GM19240 (cell line): ENCODE measurements at regions not wholly inside any gene's neighbourhood (a gene's known extent, or its start where the extent isn't known, plus 50 kb on each side); places are given as distances from the start of the nearest gene placed in this dataset.

Experiments
- DNase-seq: peaks from one replicate; pipeline ENCODE4 v3.0.0; 2011; ENCODE audit warnings: low spot score; ENCODE audit not compliant: insufficient read length

GRCh38 chr5:54689411-54690251, 172.1 kb downstream of the SNX18 start:
- no peak for DNase-seq

GRCh38 chr5:54680998-54681397, 163.4 kb downstream of the SNX18 start:
- DNase-seq, result no peak

- DNase-seq, result no peak
Measured at GRCh38 chr5:54679686-54680085, 162.1 kb downstream of the SNX18 start.

GRCh38 chr5:54678737-54679136, 161.2 kb downstream of the SNX18 start:
- DNase-seq, result no peak

- DNase-seq, result no peak
Measured at GRCh38 chr5:54676481-54677340, 159.2 kb downstream of the SNX18 start.

- no peak for DNase-seq
Measured at GRCh38 chr5:54673523-54674225, 156.1 kb downstream of the SNX18 start.

- no peak for DNase-seq
Measured at GRCh38 chr5:54672871-54673270, 155.3 kb downstream of the SNX18 start.

- no peak for DNase-seq
Measured at GRCh38 chr5:54671681-54672080, 154.1 kb downstream of the SNX18 start.

GRCh38 chr5:54671111-54671531, 153.6 kb downstream of the SNX18 start:
- no peak for DNase-seq

GRCh38 chr5:54670281-54670680, 152.7 kb downstream of the SNX18 start:
- DNase-seq, result no peak

- no peak for DNase-seq
Measured at GRCh38 chr5:54669845-54670244, 152.3 kb downstream of the SNX18 start.

- no peak for DNase-seq
Measured at GRCh38 chr5:54669285-54669684, 151.7 kb downstream of the SNX18 start.

- DNase-seq, result no peak
Measured at GRCh38 chr5:54668096-54668495, 150.5 kb downstream of the SNX18 start.

- DNase-seq, result no peak
Measured at GRCh38 chr5:54667136-54667535, 149.6 kb downstream of the SNX18 start.

- DNase-seq, result no peak
Measured at GRCh38 chr5:54663866-54664265, 146.3 kb downstream of the SNX18 start.

GRCh38 chr5:54661111-54661510, 143.6 kb downstream of the SNX18 start:
- no peak for DNase-seq

- no peak for DNase-seq
Measured at GRCh38 chr5:54659700-54660131, 142.2 kb downstream of the SNX18 start.

- no peak for DNase-seq
Measured at GRCh38 chr5:54658010-54658409, 140.5 kb downstream of the SNX18 start.

- no peak for DNase-seq
Measured at GRCh38 chr5:54656261-54656728, 138.7 kb downstream of the SNX18 start.

- no peak for DNase-seq
Measured at GRCh38 chr5:54655761-54656160, 138.2 kb downstream of the SNX18 start.

GRCh38 chr5:54655266-54655665, 137.7 kb downstream of the SNX18 start:
- DNase-seq, result no peak
